H1 (cell line): ENCODE measurements at regions not wholly inside any gene's neighbourhood (a gene's known extent, or its start where the extent isn't known, plus 50 kb on each side); places are given as distances from the start of the nearest gene placed in this dataset.

Experiments
- CTCF ChIA-PET: fragments of 300-600 bp; sonication (Branson Sonifier 250); formaldehyde crosslinking; loops from one replicate; lab custom pipeline; 2021; ENCODE audit not compliant: partially characterized antibody; lab: Charles Lee
- POLR2A ChIA-PET: fragments of 300-600 bp; sonication (Branson Sonifier 250); formaldehyde crosslinking; loops from one replicate; lab custom pipeline; 2021; ENCODE audit warnings: inconsistent platforms; ENCODE audit not compliant: partially characterized antibody; lab: Charles Lee
- DNase-seq, 2 experiments: peaks; one replicate each; pipeline versions ENCODE4 v3.0.0 to v3.0.0-alpha.2; 2010 to 2022; ENCODE audit warnings: low spot score in 2 of 2, low read depth in 1 of 2, mixed read lengths in 1 of 2
- FAIRE-seq: peaks from 2 replicates; lab custom pipeline; 2011; peaks lifted over from hg19 to GRCh38; lab: Jason Lieb, UNC
- H2AFZ ChIP-seq: 2 replicates; pipeline ENCODE4 v1.8.1; 2012; ENCODE audit warnings: low read length, inconsistent platforms
- H2AK5ac ChIP-seq: 2 replicates; pipeline ENCODE4 v1.6.1; 2013; ENCODE audit warnings: low read depth, low read length
- H2BK120ac ChIP-seq: replicated peaks from 2 replicates; pipeline ENCODE3; 2013; ENCODE audit warnings: low read depth, low read length, inconsistent platforms
- H2BK12ac ChIP-seq: 2 replicates; pipeline ENCODE4 v1.6.1; 2013; ENCODE audit warnings: low read depth, low read length
- H2BK15ac ChIP-seq: 2 replicates; pipeline ENCODE4 v1.6.1; 2013; ENCODE audit warnings: low read length
- H2BK20ac ChIP-seq: 2 replicates; pipeline ENCODE4 v1.6.1; 2013; ENCODE audit warnings: low read length
- H2BK5ac ChIP-seq: 2 replicates; pipeline ENCODE4 v1.6.1; 2013; ENCODE audit warnings: low read depth, low read length
- H3K14ac ChIP-seq: 2 replicates; pipeline ENCODE4 v1.6.1; 2013; ENCODE audit warnings: inconsistent platforms; ENCODE audit not compliant: insufficient read length
- H3K18ac ChIP-seq: 2 replicates; pipeline ENCODE4 v1.6.1; 2013; ENCODE audit warnings: low read length; ENCODE audit errors: extremely low read depth
- H3K23ac ChIP-seq: 2 replicates; pipeline ENCODE4 v1.6.1; 2013; ENCODE audit warnings: inconsistent platforms; ENCODE audit not compliant: insufficient read length
- H3K23me2 ChIP-seq: 2 replicates; pipeline ENCODE4 v1.6.1; 2013; ENCODE audit warnings: low read depth, low read length
- H3K27ac ChIP-seq: 2 replicates; pipeline ENCODE4 v1.6.1; 2011; ENCODE audit warnings: low read depth, low read length, inconsistent platforms
- H3K27me3 ChIP-seq, 4 experiments: replicated peaks in 1 of 4; 1 replicate in 1 of 4; 2 replicates in 3 of 4; pipeline versions ENCODE4 v1.6.1 to v1.8.1; 2011 to 2013; ENCODE audit warnings: low read length in 3 of 4, mild to moderate bottlenecking in 3 of 4, inconsistent platforms in 2 of 4, mixed read lengths in 2 of 4, moderate library complexity in 1 of 4; ENCODE audit not compliant: control insufficient read depth in 3 of 4, insufficient read depth in 3 of 4; ENCODE audit errors: extremely low read depth in 1 of 4
- H3K36me3 ChIP-seq, 4 experiments: 2 replicates each; pipeline versions ENCODE4 v1.6.1 to v1.8.1; 2011 to 2013; ENCODE audit warnings: mild to moderate bottlenecking in 4 of 4, low read length in 3 of 4, moderate library complexity in 2 of 4, control low read depth in 1 of 4, inconsistent platforms in 1 of 4; ENCODE audit not compliant: insufficient read depth in 4 of 4, control insufficient read depth in 2 of 4
- H3K4ac ChIP-seq: replicated peaks from 2 replicates; pipeline ENCODE3; 2013; ENCODE audit warnings: low read length, low read depth, mixed read lengths, inconsistent platforms; ENCODE audit not compliant: insufficient read length
- H3K4me1 ChIP-seq, 4 experiments: replicated peaks in 1 of 4; 1 replicate in 1 of 4; 2 replicates in 3 of 4; pipeline versions ENCODE4 v1.6.1 to v1.8.1; 2011 to 2013; ENCODE audit warnings: low read length in 3 of 4, inconsistent platforms in 2 of 4, mixed read lengths in 1 of 4; ENCODE audit not compliant: insufficient read depth in 4 of 4, control insufficient read depth in 3 of 4
- H3K4me2 ChIP-seq, 2 experiments: 2 replicates each; pipeline versions ENCODE4 v1.6.1 to v1.8.1; 2011 to 2013; ENCODE audit warnings: low read depth in 2 of 2, low read length in 2 of 2, control low read depth in 1 of 2, inconsistent platforms in 1 of 2, mild to moderate bottlenecking in 1 of 2; ENCODE audit not compliant: insufficient read depth in 1 of 2
- H3K4me3 ChIP-seq, 4 experiments: fragments of 200-600, 300-600 bp in 1 of 4; sonication (generic), shearing (Covaris generic), sonication (Bioruptor Twin) in 1 of 4; 2 replicates each; pipeline versions ENCODE4 v1.5.1 to v1.8.1; 2011 to 2016; ENCODE audit warnings: low read length in 4 of 4, low read depth in 3 of 4, control low read depth in 2 of 4, inconsistent platforms in 2 of 4, mild to moderate bottlenecking in 2 of 4, mixed read lengths in 1 of 4, moderate library complexity in 1 of 4; ENCODE audit not compliant: insufficient read depth in 2 of 4; ENCODE audit errors: extremely low read depth in 1 of 4
- H3K56ac ChIP-seq: replicated peaks from 2 replicates; pipeline ENCODE3; 2013; ENCODE audit warnings: low read depth, mild to moderate bottlenecking, mixed read lengths, low read length, inconsistent platforms; ENCODE audit not compliant: insufficient read length
- H3K79me1 ChIP-seq: 2 replicates; pipeline ENCODE4 v1.6.1; 2013; ENCODE audit warnings: low read depth, low read length, control low read depth
- H3K79me2 ChIP-seq, 2 experiments: 2 replicates each; pipeline versions ENCODE4 v1.6.1 to v1.8.1; 2012 to 2013; ENCODE audit warnings: low read length in 2 of 2, mild to moderate bottlenecking in 2 of 2, inconsistent platforms in 1 of 2; ENCODE audit not compliant: insufficient read depth in 2 of 2, control insufficient read depth in 1 of 2
- H3K9ac ChIP-seq, 4 experiments: replicated peaks in 1 of 4; 1 replicate in 1 of 4; 2 replicates in 3 of 4; pipeline versions ENCODE4 v1.6.1 to v1.8.1; 2011 to 2013; ENCODE audit warnings: low read depth in 3 of 4, low read length in 3 of 4, control low read depth in 2 of 4, mild to moderate bottlenecking in 2 of 4, moderate library complexity in 2 of 4, inconsistent platforms in 1 of 4; ENCODE audit errors: extremely low read depth in 1 of 4
- H3K9me3 ChIP-seq, 2 experiments: 2 replicates each; pipeline versions ENCODE4 v1.6.1 to v1.8.1; 2012 to 2013; ENCODE audit warnings: mild to moderate bottlenecking in 2 of 2, moderate library complexity in 2 of 2, control low read depth in 1 of 2, inconsistent platforms in 1 of 2, low read depth in 1 of 2, low read length in 1 of 2, mixed read lengths in 1 of 2; ENCODE audit not compliant: insufficient read depth in 2 of 2
- H4K20me1 ChIP-seq, 2 experiments: replicated peaks in 1 of 2; 2 replicates each; pipeline versions ENCODE3 to v1.8.1; 2011 to 2013; ENCODE audit warnings: inconsistent platforms in 2 of 2, low read length in 2 of 2, mild to moderate bottlenecking in 1 of 2; ENCODE audit not compliant: insufficient read depth in 2 of 2, control insufficient read depth in 1 of 2
- H4K5ac ChIP-seq: 2 replicates; pipeline ENCODE4 v1.6.1; 2013; ENCODE audit warnings: low read length, low read depth, mixed read lengths, inconsistent platforms; ENCODE audit not compliant: insufficient read length
- H4K8ac ChIP-seq: 2 replicates; pipeline ENCODE4 v1.8.0; 2013; ENCODE audit warnings: mild to moderate bottlenecking, moderate library complexity, low read length, inconsistent platforms; ENCODE audit not compliant: insufficient read depth; ENCODE audit errors: extremely low read depth
- H4K91ac ChIP-seq: replicated peaks from 2 replicates; pipeline ENCODE3; 2013; ENCODE audit warnings: low read length, mixed read lengths, inconsistent platforms; ENCODE audit not compliant: insufficient read length
- CEBPB ChIP-seq: IDR thresholded peaks from 2 replicates; pipeline ENCODE4 v1.6.1; 2012; ENCODE audit warnings: low read depth, low read length
- EZH2 ChIP-seq: fragments of 200-600 bp; sonication (generic); IDR thresholded peaks from 2 replicates; pipeline ENCODE4 v1.7.1; 2012; ENCODE audit warnings: low read depth, mild to moderate bottlenecking, moderate library complexity, low read length, inconsistent platforms; ENCODE audit not compliant: severe bottlenecking
- SAP30 ChIP-seq: fragments of 300-600 bp; sonication (generic); IDR thresholded peaks from 2 replicates; pipeline ENCODE4 v1.7.1; 2012; ENCODE audit warnings: low read length, moderate library complexity, mild to moderate bottlenecking, inconsistent platforms; ENCODE audit not compliant: insufficient read depth, insufficient replicate concordance
- TEAD4 ChIP-seq: IDR thresholded peaks from 2 replicates; pipeline ENCODE4 v1.6.1; 2012; ENCODE audit warnings: low read depth, low read length, inconsistent platforms, mixed read lengths
- WGBS, 2 experiments: shearing (Covaris generic) in 1 of 2; methylation state at CpG; one replicate each; pipeline versions ENCODE4 v1.1.6 to v1.1.7; 2013 to 2015; ENCODE audit warnings: low lambda C conversion rate in 2 of 2, mixed read lengths in 2 of 2, inconsistent platforms in 1 of 2, low coverage in 1 of 2, missing lambda C conversion rate in 1 of 2; ENCODE audit not compliant: insufficient replicate concordance in 2 of 2, insufficient coverage in 1 of 2, insufficient read length in 1 of 2; ENCODE audit errors: extremely low coverage in 1 of 2, missing lambda C conversion rate in 1 of 2; 5-methylcytosine and 5-hydroxymethylcytosine counted together

GRCh38 chr16:35201151-35201550, 1741.7 kb downstream of the TP53TG3F start:
- Histone ChIP-seq H4K8ac (no peak overlapping the region), H2AK5ac (no peak overlapping the region), H3K79me2 (no peaks in the 10 kb centered on the region), H3K27ac (no peak overlapping the region), H2AFZ (no peak overlapping the region), H2BK120ac (no peak overlapping the region), H3K23ac (no peak overlapping the region), H3K27me3 (no peaks in the 10 kb centered on the region), H3K9me3 (peaks cover 74 to 86% of the 10 kb centered on the region in 2 experiments), H4K91ac (no peak overlapping the region), H2BK15ac (no peak overlapping the region), H4K20me1 (no peaks in the 10 kb centered on the region), H2BK5ac (no peak overlapping the region), H3K14ac (no peak overlapping the region), H3K36me3 (no peaks in the 10 kb centered on the region), H3K23me2 (no peaks in the 10 kb centered on the region), H3K4me3 (no peak overlapping the region), H3K18ac (no peak overlapping the region), H3K4me2 (no peak overlapping the region), H3K4ac (no peak overlapping the region), H3K79me1 (no peaks in the 10 kb centered on the region), H2BK20ac (no peak overlapping the region), H3K4me1 (no peaks in the 10 kb centered on the region), H2BK12ac (no peak overlapping the region), H3K9ac (no peak overlapping the region), H4K5ac (no peak overlapping the region), H3K56ac (no peak overlapping the region)
- ChIA-PET POLR2A (no interaction called here), CTCF (no interaction called here)
- DNase-seq (no peak), FAIRE-seq (no peak)
- WGBS, 2 experiments, result 76% methylated on average over 4 of the region's 5 CpGs; no CpG with 5 or more reads in 1 of the 2 experiments
- TF ChIP-seq CEBPB (no peak), SAP30 (no peak), TEAD4 (no peak), EZH2 (no peak)
